Transverse colon (tissue), 3 donors: ENCODE measurements at regions not wholly inside any gene's neighbourhood (a gene's known extent, or its start where the extent isn't known, plus 50 kb on each side); places are given as distances from the start of the nearest gene placed in this dataset.

Experiments used
- CTCF ChIP-seq, 5 experiments: fragments of 200-600 bp in 3 of 5; fragments of 450-650 bp in 2 of 5; sonication (generic) in 3 of 5; IDR thresholded peaks; 1 replicate in 2 of 5; 2 replicates in 3 of 5; pipeline ENCODE4 v1.5.1; 2016 to 2017; ENCODE audit warnings: antibody characterized with exemption in 5 of 5, inconsistent platforms in 3 of 5, mild to moderate bottlenecking in 2 of 5, moderate library complexity in 1 of 5
- POLR2A ChIP-seq: fragments of 450-650 bp; IDR thresholded peaks from one replicate; pipeline ENCODE4 v1.6.1; 2016; ENCODE audit warnings: antibody characterized with exemption, mild to moderate bottlenecking, moderate library complexity

GRCh38 chr11:57874981-57875380 lies 113.4 kb downstream of the CTNND1 start:
- no peak for TF ChIP-seq CTCF (IDR thresholded peaks at IDR 0.05)
- TF ChIP-seq POLR2A = no peak
